HG03457 (cell line): ENCODE measurements at regions not wholly inside any gene's neighbourhood (a gene's known extent, or its start where the extent isn't known, plus 50 kb on each side); places are given as distances from the start of the nearest gene placed in this dataset.
"Not testable (repeated sequence)": the region's sequence is repeated elsewhere in the genome, so short reads cannot be mapped to it uniquely, and the experiment has no call there.

Experiments
- ATAC-seq: cut with Tn5 transposase; IDR thresholded peaks from one replicate; pipeline ENCODE4 v1.9.1; 2021; ENCODE audit warnings: moderate number of reproducible peaks; ENCODE audit not compliant: unreplicated experiment

GRCh38 chr7:65722361-65722792 is 150.5 kb upstream of the VKORC1L1 start:
- ATAC-seq = no peak

GRCh38 chr7:65727182-65727581 is 145.7 kb upstream of the VKORC1L1 start:
- not testable (repeated sequence) for ATAC-seq

- no peak for ATAC-seq
Observed at GRCh38 chr7:65731129-65731528, 141.7 kb upstream of the VKORC1L1 start.

- no peak for ATAC-seq
Observed at GRCh38 chr7:65731562-65732035, 141.3 kb upstream of the VKORC1L1 start.

GRCh38 chr7:65744406-65744805 is 128.5 kb upstream of the VKORC1L1 start:
- ATAC-seq = no peak

GRCh38 chr7:65746398-65746669 is 126.5 kb upstream of the VKORC1L1 start:
- ATAC-seq = no peak

GRCh38 chr7:65749039-65749438 is 123.8 kb upstream of the VKORC1L1 start:
- ATAC-seq = no peak

GRCh38 chr7:65749518-65749917 is 123.4 kb upstream of the VKORC1L1 start:
- no peak for ATAC-seq

GRCh38 chr7:65750511-65751344 is 122.1 kb upstream of the VKORC1L1 start:
- ATAC-seq = peak; percentile 98

- not testable (repeated sequence) for ATAC-seq
Observed at GRCh38 chr7:65754070-65754469, 118.8 kb upstream of the VKORC1L1 start.

GRCh38 chr7:65758991-65759390 is 113.9 kb upstream of the VKORC1L1 start:
- ATAC-seq = not testable (repeated sequence)

- not testable (repeated sequence) for ATAC-seq
Observed at GRCh38 chr7:65762712-65763111, 110.2 kb upstream of the VKORC1L1 start.

GRCh38 chr7:65763114-65763513 is 109.8 kb upstream of the VKORC1L1 start:
- ATAC-seq = not testable (repeated sequence)

GRCh38 chr7:65770473-65771225 is 102.2 kb upstream of the VKORC1L1 start:
- peak; percentile 98 for ATAC-seq

GRCh38 chr7:65771226-65771569 is 101.7 kb upstream of the VKORC1L1 start:
- not testable (repeated sequence) for ATAC-seq

GRCh38 chr7:65776677-65777076 is 96.2 kb upstream of the VKORC1L1 start:
- not testable (repeated sequence) for ATAC-seq

GRCh38 chr7:65789943-65790342 is 82.9 kb upstream of the VKORC1L1 start:
- ATAC-seq = not testable (repeated sequence)

- ATAC-seq = not testable (repeated sequence)
Observed at GRCh38 chr7:65791788-65792187, 81.1 kb upstream of the VKORC1L1 start.

GRCh38 chr7:65792726-65793125 is 80.1 kb upstream of the VKORC1L1 start:
- ATAC-seq = not testable (repeated sequence)

GRCh38 chr7:65794671-65795391 is 78.0 kb upstream of the VKORC1L1 start:
- not testable (repeated sequence) for ATAC-seq

- not testable (repeated sequence) for ATAC-seq
Observed at GRCh38 chr7:65795392-65795716, 77.5 kb upstream of the VKORC1L1 start.

GRCh38 chr7:65796205-65796604 is 76.7 kb upstream of the VKORC1L1 start:
- no peak for ATAC-seq
